ENCODE measurements at regions not wholly inside any gene's neighbourhood (a gene's known extent, or its start where the extent isn't known, plus 50 kb on each side); places are given as distances from the start of the nearest gene placed in this dataset.

GRCh38 chrX:80316526-80316925 is 103.7 kb upstream of the TENT5D start:
- Histone ChIP-seq H3K9me3 (no peaks in the 10 kb centered on the region), H3K27ac (no peak overlapping the region), H3K4me3 (no peak overlapping the region), H3K27me3 (no peaks in the 10 kb centered on the region), H3K4me1 (no peaks in the 10 kb centered on the region), H3K36me3 (no peaks in the 10 kb centered on the region)
- no peak for TF ChIP-seq CTCF (IDR thresholded peaks at IDR 0.05)
- no peak for TF ChIP-seq POLR2A (IDR thresholded peaks at IDR 0.05)
- intact Hi-C loops (cut with DNase I), result no loop called here
- DNase-seq (no peak), ATAC-seq (no peak)
- WGBS (ENCODE audit: insufficient coverage, low coverage, low lambda C conversion rate, missing lambda C conversion rate), result 35% methylated on average over 1 of the region's 1 CpG

GRCh38 chrX:80317646-80318045 is 102.6 kb upstream of the TENT5D start:
- Histone ChIP-seq H3K27ac (no peak overlapping the region), H3K9me3 (no peaks in the 10 kb centered on the region), H3K4me3 (no peak overlapping the region), H3K4me1 (no peaks in the 10 kb centered on the region), H3K27me3 (no peaks in the 10 kb centered on the region), H3K36me3 (no peaks in the 10 kb centered on the region)
- no peak for ATAC-seq
- DNase-seq, result no peak
- 67% methylated on average over 2 of the region's 2 CpGs for WGBS (ENCODE audit: insufficient coverage, low coverage, low lambda C conversion rate, missing lambda C conversion rate)
- TF ChIP-seq POLR2A (IDR thresholded peaks at IDR 0.05), result no peak
- no peak for TF ChIP-seq CTCF (IDR thresholded peaks at IDR 0.05)
- intact Hi-C loops (cut with DNase I), result no loop called here

- H3K27me3 ChIP-seq, result no peaks in the 10 kb centered on the region
- DNase-seq (no peak), ATAC-seq (no peak)
- H3K4me3 ChIP-seq, result no peak overlapping the region
- H3K27ac ChIP-seq, result no peak overlapping the region
- WGBS (ENCODE audit: insufficient coverage, low coverage, low lambda C conversion rate, missing lambda C conversion rate), result 40% methylated on average over 1 of the region's 1 CpG
- TF ChIP-seq POLR2A (IDR thresholded peaks at IDR 0.05) (no peak), CTCF (IDR thresholded peaks at IDR 0.05) (no peak)
- no peaks in the 10 kb centered on the region for H3K36me3 ChIP-seq
- no peaks in the 10 kb centered on the region for H3K9me3 ChIP-seq
- intact Hi-C loops (cut with DNase I), result no loop called here
- H3K4me1 ChIP-seq, result no peaks in the 10 kb centered on the region
Observed at GRCh38 chrX:80331285-80331684, 89.0 kb upstream of the TENT5D start.

- DNase-seq (no peak), ATAC-seq (no peak)
- 50% methylated on average over 7 of the region's 7 CpGs for WGBS (ENCODE audit: insufficient coverage, low coverage, low lambda C conversion rate, missing lambda C conversion rate)
- TF ChIP-seq CTCF (IDR thresholded peaks at IDR 0.05) (no peak), POLR2A (IDR thresholded peaks at IDR 0.05) (no peak)
- intact Hi-C loops (cut with DNase I), result no loop called here
- Histone ChIP-seq H3K36me3 (no peaks in the 10 kb centered on the region), H3K4me3 (no peak overlapping the region), H3K9me3 (no peaks in the 10 kb centered on the region), H3K4me1 (no peaks in the 10 kb centered on the region), H3K27ac (no peak overlapping the region), H3K27me3 (no peaks in the 10 kb centered on the region)
Observed at GRCh38 chrX:80334583-80334982, 85.7 kb upstream of the TENT5D start.
